GM08714 (cell line): ENCODE measurements at regions not wholly inside any gene's neighbourhood (a gene's known extent, or its start where the extent isn't known, plus 50 kb on each side); places are given as distances from the start of the nearest gene placed in this dataset.

ENCODE experiments used
- H3K4me3 ChIP-seq: fragments of 200-500 bp; sonication (Bioruptor generic); 2 replicates; pipeline ENCODE4 v1.5.1; 2014; ENCODE audit warnings: mild to moderate bottlenecking, low read length, inconsistent platforms
- ZNF274 ChIP-seq: IDR thresholded peaks from 2 replicates; pipeline ENCODE4 v1.6.1; 2012; ENCODE audit warnings: mild to moderate bottlenecking, low read depth, low read length

- TF ChIP-seq ZNF274 = no peak
- H3K4me3 ChIP-seq = no peak overlapping the region
These were observed 76.8 kb upstream of the AKR1E2 start for GRCh38 chr10:4749271-4749574.

GRCh38 chr10:4748491-4749270 is 77.3 kb upstream of the AKR1E2 start:
- TF ChIP-seq ZNF274 = no peak
- no peak overlapping the region for H3K4me3 ChIP-seq

GRCh38 chr10:4742217-4742616 is 83.8 kb upstream of the AKR1E2 start:
- TF ChIP-seq ZNF274 = no peak
- no peak overlapping the region for H3K4me3 ChIP-seq

- H3K4me3 ChIP-seq = no peak overlapping the region
- TF ChIP-seq ZNF274 = no peak
These were observed 85.5 kb upstream of the AKR1E2 start for GRCh38 chr10:4740471-4740870.

- TF ChIP-seq ZNF274 = no peak
- no peak overlapping the region for H3K4me3 ChIP-seq
These were observed 89.4 kb upstream of the AKR1E2 start for GRCh38 chr10:4736608-4737007.

GRCh38 chr10:4736183-4736582 is 89.8 kb upstream of the AKR1E2 start:
- no peak overlapping the region for H3K4me3 ChIP-seq
- no peak for TF ChIP-seq ZNF274

GRCh38 chr10:4733843-4734224 is 92.2 kb upstream of the AKR1E2 start:
- no peak overlapping the region for H3K4me3 ChIP-seq
- TF ChIP-seq ZNF274 = no peak

- TF ChIP-seq ZNF274 = no peak
- no peak overlapping the region for H3K4me3 ChIP-seq
These were observed 92.7 kb upstream of the AKR1E2 start for GRCh38 chr10:4733150-4733842.

- TF ChIP-seq ZNF274 = no peak
- H3K4me3 ChIP-seq = no peak overlapping the region
These were observed 95.0 kb upstream of the AKR1E2 start for GRCh38 chr10:4730998-4731397.

GRCh38 chr10:4725917-4726606 is 99.9 kb upstream of the AKR1E2 start:
- TF ChIP-seq ZNF274 = no peak
- H3K4me3 ChIP-seq = no peak overlapping the region

- TF ChIP-seq ZNF274 = no peak
- H3K4me3 ChIP-seq = no peak overlapping the region
These were observed 102.1 kb upstream of the AKR1E2 start for GRCh38 chr10:4723860-4724259.

GRCh38 chr10:4721999-4722753 is 103.8 kb upstream of the AKR1E2 start:
- H3K4me3 ChIP-seq = no peak overlapping the region
- TF ChIP-seq ZNF274 = no peak

- H3K4me3 ChIP-seq = no peak overlapping the region
- TF ChIP-seq ZNF274 = no peak
These were observed 105.5 kb upstream of the AKR1E2 start for GRCh38 chr10:4720463-4720862.

- no peak for TF ChIP-seq ZNF274
- H3K4me3 ChIP-seq = no peak overlapping the region
These were observed 106.3 kb upstream of the AKR1E2 start for GRCh38 chr10:4719671-4720070.
